Tibial artery (tissue), 4 donors: ENCODE measurements at regions not wholly inside any gene's neighbourhood (a gene's known extent, or its start where the extent isn't known, plus 50 kb on each side); places are given as distances from the start of the nearest gene placed in this dataset.

ENCODE experiments used
- DNase-seq, 2 donors: peaks; one replicate each; pipeline ENCODE4 v3.0.0-alpha.2; 2019
- H3K27ac ChIP-seq, 2 donors: fragments of 200-600 bp; sonication (generic) in 1 of 2; 1 replicate in 1 of 2; 2 replicates in 1 of 2; pipeline ENCODE4 v1.5.1; 2018 to 2019; ENCODE audit warnings: mild to moderate bottlenecking in 1 of 2
- H3K27me3 ChIP-seq, 2 donors: fragments of 200-600 bp; sonication (generic) in 1 of 2; one replicate each; pipeline versions ENCODE4 v1.5.1 to v1.6.0; 2016 to 2019
- H3K36me3 ChIP-seq, 3 donors: fragments of 200-600 bp; sonication (generic) in 2 of 3; one replicate each; pipeline ENCODE4 v1.5.1; 2016 to 2019; ENCODE audit warnings: mild to moderate bottlenecking in 2 of 3
- H3K4me1 ChIP-seq, 4 donors: fragments of 200-600 bp; sonication (generic) in 2 of 4; 1 replicate in 3 of 4; 2 replicates in 1 of 4; pipeline ENCODE4 v1.5.1; 2016 to 2019
- H3K4me3 ChIP-seq, 2 donors: fragments of 200-600 bp; sonication (generic) in 1 of 2; 1 replicate in 1 of 2; 2 replicates in 1 of 2; pipeline ENCODE4 v1.5.1; 2018 to 2019; ENCODE audit warnings: mild to moderate bottlenecking in 2 of 2
- H3K9me3 ChIP-seq, 3 donors: fragments of 200-600 bp; sonication (generic) in 1 of 3; one replicate each; pipeline ENCODE4 v1.5.1; 2016 to 2019
- intact Hi-C: fragments of 100-400 bp; cut with DNase I; formaldehyde crosslinking; loops from one replicate; pipeline ENCODE4 v1.15.0; 2023; ENCODE audit warnings: low total_unique reads
- TF ChIP-seq, protein P1 (sequence below), 2 experiments: fragments of 200-600 bp in 1 of 2; fragments of 450-650 bp in 1 of 2; IDR thresholded peaks; one replicate each; pipeline ENCODE4 v1.5.1; 2017 to 2019; ENCODE audit warnings: antibody characterized with exemption in 2 of 2, mild to moderate bottlenecking in 1 of 2, moderate library complexity in 1 of 2

DNA sequence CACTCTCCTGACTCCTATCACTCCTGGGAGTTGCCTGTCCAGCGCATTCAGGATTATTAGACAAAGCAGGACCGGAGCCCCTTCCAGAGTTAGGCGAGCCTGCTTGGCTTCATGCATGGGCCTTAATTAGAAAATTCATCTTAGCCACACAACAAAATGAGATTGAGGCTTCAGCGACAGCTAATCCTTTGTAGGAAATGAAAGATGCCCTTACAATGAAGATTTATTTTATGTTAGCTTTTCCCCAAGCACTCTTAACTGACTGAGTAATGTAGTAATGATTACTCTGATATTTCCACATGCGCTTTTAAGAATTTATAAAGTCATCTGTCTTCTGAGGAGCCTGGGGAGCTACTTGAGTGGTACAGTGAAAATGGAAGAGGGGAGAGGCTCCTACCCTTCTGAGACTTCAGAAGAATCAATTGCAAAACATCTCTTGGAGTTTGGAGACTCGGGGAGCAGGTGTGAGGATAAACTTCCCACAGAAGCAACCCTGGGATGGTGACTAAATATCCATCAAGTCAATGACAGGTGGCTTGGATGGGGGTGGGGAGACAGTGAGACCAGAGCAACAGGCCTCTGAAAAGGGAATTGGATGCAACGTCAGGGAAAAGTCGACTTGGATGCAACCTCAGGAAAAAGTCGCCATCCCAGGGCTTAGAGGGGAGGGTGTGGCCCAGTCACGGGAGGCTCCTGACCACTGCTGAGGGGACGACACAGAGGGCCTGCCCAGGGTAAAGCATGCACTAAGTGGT is 434.5 kb upstream of the B3GAT1 start:
- no peaks in the 10 kb centered on the region for H3K9me3 ChIP-seq
- H3K4me3 ChIP-seq, result no peak overlapping the region
- intact Hi-C loops, result no loop called here
- H3K36me3 ChIP-seq, result no peaks in the 10 kb centered on the region
- no peak overlapping the region for H3K27ac ChIP-seq
- no peaks in the 10 kb centered on the region for H3K4me1 ChIP-seq
- H3K27me3 ChIP-seq, result peaks cover 0 to 19% of the 10 kb centered on the region in 2 donors
- TF ChIP-seq, protein P1, sequence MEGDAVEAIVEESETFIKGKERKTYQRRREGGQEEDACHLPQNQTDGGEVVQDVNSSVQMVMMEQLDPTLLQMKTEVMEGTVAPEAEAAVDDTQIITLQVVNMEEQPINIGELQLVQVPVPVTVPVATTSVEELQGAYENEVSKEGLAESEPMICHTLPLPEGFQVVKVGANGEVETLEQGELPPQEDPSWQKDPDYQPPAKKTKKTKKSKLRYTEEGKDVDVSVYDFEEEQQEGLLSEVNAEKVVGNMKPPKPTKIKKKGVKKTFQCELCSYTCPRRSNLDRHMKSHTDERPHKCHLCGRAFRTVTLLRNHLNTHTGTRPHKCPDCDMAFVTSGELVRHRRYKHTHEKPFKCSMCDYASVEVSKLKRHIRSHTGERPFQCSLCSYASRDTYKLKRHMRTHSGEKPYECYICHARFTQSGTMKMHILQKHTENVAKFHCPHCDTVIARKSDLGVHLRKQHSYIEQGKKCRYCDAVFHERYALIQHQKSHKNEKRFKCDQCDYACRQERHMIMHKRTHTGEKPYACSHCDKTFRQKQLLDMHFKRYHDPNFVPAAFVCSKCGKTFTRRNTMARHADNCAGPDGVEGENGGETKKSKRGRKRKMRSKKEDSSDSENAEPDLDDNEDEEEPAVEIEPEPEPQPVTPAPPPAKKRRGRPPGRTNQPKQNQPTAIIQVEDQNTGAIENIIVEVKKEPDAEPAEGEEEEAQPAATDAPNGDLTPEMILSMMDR (IDR thresholded peaks at IDR 0.05), result no peak
- DNase-seq, result no peak

DNA sequence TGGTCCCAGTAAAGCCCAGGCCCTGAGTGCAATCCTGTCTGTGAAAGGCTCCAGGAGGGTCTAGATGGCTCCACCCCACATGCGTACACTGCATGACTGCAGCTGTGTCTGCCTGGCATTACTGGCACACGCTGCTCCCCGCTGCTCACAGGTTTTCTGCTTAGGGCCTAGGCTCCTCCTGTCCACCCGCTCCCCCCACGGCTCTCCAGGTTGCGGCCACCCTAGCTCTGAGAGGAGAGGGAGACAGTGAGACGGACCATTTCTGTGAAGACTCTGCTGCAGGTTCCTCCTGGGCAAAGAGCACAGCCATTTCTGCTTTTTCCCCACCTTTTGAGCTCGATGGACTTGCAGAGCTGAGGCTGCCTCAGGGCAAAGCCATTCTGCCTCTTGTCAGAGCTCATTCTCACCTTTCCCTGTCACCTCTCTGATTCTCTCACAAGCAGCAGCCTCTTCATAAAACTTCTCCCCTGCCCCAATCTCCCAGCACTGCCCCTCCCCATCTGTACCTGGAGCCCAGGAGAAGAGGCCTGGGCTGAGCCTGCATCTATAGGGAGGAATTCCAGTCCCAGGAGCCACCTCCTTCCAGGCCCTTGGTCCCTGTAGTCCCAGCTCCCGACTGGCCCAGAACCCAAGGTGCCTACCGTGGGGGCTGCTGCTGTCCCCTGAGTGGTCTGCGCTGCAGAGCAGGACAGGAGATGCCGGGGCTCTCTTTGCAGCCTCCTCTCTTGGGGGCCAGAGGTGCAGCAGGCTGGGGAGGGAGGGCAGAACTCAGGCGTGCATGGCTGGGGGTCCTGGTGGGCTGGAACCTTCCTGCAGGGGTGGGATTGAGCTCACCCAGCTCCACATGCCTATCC is 433.7 kb upstream of the B3GAT1 start:
- TF ChIP-seq, protein P1 (IDR thresholded peaks at IDR 0.05), result no peak
- no peak for DNase-seq
- Histone ChIP-seq H3K36me3 (no peaks in the 10 kb centered on the region), H3K4me3 (no peak overlapping the region), H3K27me3 (peaks cover 0 to 23% of the 10 kb centered on the region in 2 donors), H3K9me3 (no peaks in the 10 kb centered on the region), H3K4me1 (no peaks in the 10 kb centered on the region), H3K27ac (no peak overlapping the region)
- intact Hi-C loops, result no loop called here

- TF ChIP-seq, protein P1 (IDR thresholded peaks at IDR 0.05), result no peak
These were observed 432.8 kb upstream of the B3GAT1 start for GRCh38 chr11:134844838-134845237.

DNA sequence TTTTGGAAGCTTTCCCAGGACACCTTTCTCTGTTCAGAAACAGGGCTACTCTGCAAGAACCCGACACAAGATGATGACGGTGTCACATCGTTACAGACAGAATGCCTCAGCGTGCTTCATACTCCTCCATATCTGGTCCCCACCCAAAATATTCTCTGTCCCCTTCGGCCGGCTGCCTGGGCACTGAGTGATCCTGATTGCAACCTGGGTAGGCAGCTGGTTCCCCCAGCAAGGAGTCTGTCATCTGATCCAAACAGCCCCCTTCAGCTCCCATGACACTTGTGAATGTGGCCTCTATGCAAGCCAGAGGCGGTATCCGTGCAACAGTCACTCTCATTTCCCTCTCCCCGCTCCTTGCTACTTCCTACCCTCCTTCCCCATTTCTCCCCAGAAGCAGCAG is 431.7 kb upstream of the B3GAT1 start:
- intact Hi-C loops, result no loop called here
- no peak overlapping the region for H3K4me3 ChIP-seq
- DNase-seq, result no peak
- TF ChIP-seq, protein P1 (IDR thresholded peaks at IDR 0.05), result no peak
- peaks cover 0 to 23% of the 10 kb centered on the region in 2 donors for H3K27me3 ChIP-seq
- H3K9me3 ChIP-seq, result no peaks in the 10 kb centered on the region
- H3K27ac ChIP-seq, result no peak overlapping the region
- no peaks in the 10 kb centered on the region for H3K36me3 ChIP-seq
- no peaks in the 10 kb centered on the region for H3K4me1 ChIP-seq

More at GRCh38 chr11:134844838-134845237, 432.8 kb upstream of the B3GAT1 start:
- no peaks in the 10 kb centered on the region for H3K9me3 ChIP-seq
- no peak for DNase-seq
- H3K27me3 ChIP-seq, result peaks cover 0 to 23% of the 10 kb centered on the region in 2 donors
- no peaks in the 10 kb centered on the region for H3K36me3 ChIP-seq
- H3K4me3 ChIP-seq, result no peak overlapping the region
- H3K4me1 ChIP-seq, result no peaks in the 10 kb centered on the region
- intact Hi-C loops, result no loop called here
- H3K27ac ChIP-seq, result no peak overlapping the region

GRCh38 chr11:134843020-134843419 is 431.0 kb upstream of the B3GAT1 start:
- TF ChIP-seq, protein P1 (IDR thresholded peaks at IDR 0.05), result no peak
- no peak for DNase-seq
- H3K36me3 ChIP-seq, result no peaks in the 10 kb centered on the region
- no peaks in the 10 kb centered on the region for H3K4me1 ChIP-seq
- peaks cover 0 to 23% of the 10 kb centered on the region in 2 donors for H3K27me3 ChIP-seq
- no peak overlapping the region for H3K4me3 ChIP-seq
- intact Hi-C loops, result no loop called here
- no peaks in the 10 kb centered on the region for H3K9me3 ChIP-seq
- H3K27ac ChIP-seq, result no peak overlapping the region
